Esophagus muscularis mucosa (tissue), 4 donors: ENCODE measurements at regions not wholly inside any gene's neighbourhood (a gene's known extent, or its start where the extent isn't known, plus 50 kb on each side); places are given as distances from the start of the nearest gene placed in this dataset.

Experiments
- DNase-seq: peaks from one replicate; pipeline ENCODE4 v3.0.0-alpha.2; 2017; ENCODE audit errors: extremely low spot score
- H3K27ac ChIP-seq, 4 donors: fragments of 200-600 bp; sonication (generic); replicated peaks in 1 of 4; 1 replicate in 3 of 4; 2 replicates in 1 of 4; pipeline ENCODE4 v1.5.1; 2016 to 2019; ENCODE audit warnings: mild to moderate bottlenecking in 1 of 4
- H3K27me3 ChIP-seq, 4 donors: fragments of 200-600 bp; sonication (generic); one replicate each; pipeline versions ENCODE4 v1.5.1 to v1.6.0; 2016 to 2019
- H3K36me3 ChIP-seq, 4 donors: fragments of 200-600 bp; sonication (generic); one replicate each; pipeline ENCODE4 v1.5.1; 2016 to 2019
- H3K4me1 ChIP-seq, 4 donors: fragments of 200-600 bp; sonication (generic); one replicate each; pipeline ENCODE4 v1.5.1; 2016 to 2019
- H3K4me3 ChIP-seq, 4 donors: fragments of 200-600 bp; sonication (generic); 1 replicate in 2 of 4; 2 replicates in 2 of 4; pipeline ENCODE4 v1.5.1; 2016 to 2019; ENCODE audit warnings: mild to moderate bottlenecking in 4 of 4, moderate library complexity in 1 of 4
- H3K9me3 ChIP-seq, 4 donors: fragments of 200-600 bp; sonication (generic); 1 replicate in 3 of 4; 2 replicates in 1 of 4; pipeline ENCODE4 v1.5.1; 2016 to 2019
- EP300 ChIP-seq: sonication (generic); formaldehyde crosslinking; IDR thresholded peaks from one replicate; pipeline ENCODE4 v1.6.1; 2017; ENCODE audit warnings: antibody characterized with exemption
- POLR2A ChIP-seq: fragments of 450-650 bp; IDR thresholded peaks from one replicate; pipeline ENCODE4 v1.6.1; 2017; ENCODE audit warnings: antibody characterized with exemption, moderate library complexity, mild to moderate bottlenecking, low read depth
- POLR2AphosphoS5 ChIP-seq, 2 donors: sonication (generic); formaldehyde crosslinking; IDR thresholded peaks; one replicate each; pipeline ENCODE4 v1.6.1; 2017; ENCODE audit warnings: antibody characterized with exemption in 2 of 2
- WGBS: methylation state at CpG from one replicate; pipeline ENCODE4 v1.1.5; 2018; 5-methylcytosine and 5-hydroxymethylcytosine counted together
- intact Hi-C: fragments of 100-400 bp; cut with DNase I; formaldehyde crosslinking; loops from one replicate; pipeline ENCODE4 v1.15.1; 2023
- TF ChIP-seq, protein P1 (sequence below), 3 experiments: fragments of 200-600 bp in 2 of 3; fragments of 450-650 bp in 1 of 3; sonication (generic) in 2 of 3; IDR thresholded peaks; one replicate each; pipeline ENCODE4 v1.5.1; 2017 to 2019; ENCODE audit warnings: antibody characterized with exemption in 3 of 3, mild to moderate bottlenecking in 2 of 3, moderate library complexity in 1 of 3

DNA sequence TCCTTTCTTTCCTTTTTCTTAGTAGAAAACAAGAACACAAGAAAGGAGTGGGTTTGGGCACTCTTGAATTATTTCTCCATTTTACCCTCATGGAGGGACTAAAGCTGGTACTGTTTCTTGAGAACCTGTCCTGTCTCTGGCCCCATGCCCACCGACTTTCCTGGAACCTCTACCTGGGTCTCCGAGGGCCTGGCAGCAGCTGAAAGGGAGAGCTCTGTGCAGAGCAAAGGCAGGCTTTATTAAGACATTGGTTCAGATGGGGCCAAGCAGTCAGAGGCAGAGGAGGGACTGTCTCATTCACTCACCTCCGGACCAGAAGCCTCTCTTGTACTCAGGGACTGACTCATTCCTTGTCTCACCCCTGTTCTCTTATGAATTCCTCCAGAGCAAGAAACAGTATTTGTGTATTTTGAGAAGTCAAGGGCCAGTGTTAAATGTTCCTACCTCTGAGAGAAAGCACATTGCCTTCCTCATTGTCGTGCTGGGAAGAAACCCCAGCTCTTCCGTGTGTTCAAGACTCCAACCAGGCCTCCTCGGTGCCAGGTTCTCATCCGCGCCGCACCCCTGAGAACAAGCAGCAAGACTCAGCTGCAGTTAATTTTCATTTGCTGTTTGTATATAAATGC is 201.9 kb upstream of the NT5C1B start:
- WGBS, result 51% methylated on average over 9 of the region's 9 CpGs
- TF ChIP-seq POLR2A (no peak), EP300 (no peak), POLR2AphosphoS5 (IDR thresholded peaks at IDR 0.05) (peak; percentile 63 to 65)
- TF ChIP-seq, protein P1, sequence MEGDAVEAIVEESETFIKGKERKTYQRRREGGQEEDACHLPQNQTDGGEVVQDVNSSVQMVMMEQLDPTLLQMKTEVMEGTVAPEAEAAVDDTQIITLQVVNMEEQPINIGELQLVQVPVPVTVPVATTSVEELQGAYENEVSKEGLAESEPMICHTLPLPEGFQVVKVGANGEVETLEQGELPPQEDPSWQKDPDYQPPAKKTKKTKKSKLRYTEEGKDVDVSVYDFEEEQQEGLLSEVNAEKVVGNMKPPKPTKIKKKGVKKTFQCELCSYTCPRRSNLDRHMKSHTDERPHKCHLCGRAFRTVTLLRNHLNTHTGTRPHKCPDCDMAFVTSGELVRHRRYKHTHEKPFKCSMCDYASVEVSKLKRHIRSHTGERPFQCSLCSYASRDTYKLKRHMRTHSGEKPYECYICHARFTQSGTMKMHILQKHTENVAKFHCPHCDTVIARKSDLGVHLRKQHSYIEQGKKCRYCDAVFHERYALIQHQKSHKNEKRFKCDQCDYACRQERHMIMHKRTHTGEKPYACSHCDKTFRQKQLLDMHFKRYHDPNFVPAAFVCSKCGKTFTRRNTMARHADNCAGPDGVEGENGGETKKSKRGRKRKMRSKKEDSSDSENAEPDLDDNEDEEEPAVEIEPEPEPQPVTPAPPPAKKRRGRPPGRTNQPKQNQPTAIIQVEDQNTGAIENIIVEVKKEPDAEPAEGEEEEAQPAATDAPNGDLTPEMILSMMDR (IDR thresholded peaks at IDR 0.05), result no peak
- DNase-seq, result no peak
- H3K36me3 ChIP-seq, result no peaks in the 10 kb centered on the region
- no peaks in the 10 kb centered on the region for H3K27me3 ChIP-seq
- H3K4me1 ChIP-seq, result peaks cover 11 to 65% (median 54%) of the 10 kb centered on the region in 4 donors
- H3K27ac ChIP-seq, result peak overlapping the region; percentile 70 to 82 (median 75)
- H3K9me3 ChIP-seq, result no peaks in the 10 kb centered on the region
- intact Hi-C loops, result no loop called here
- no peak overlapping the region for H3K4me3 ChIP-seq

DNA sequence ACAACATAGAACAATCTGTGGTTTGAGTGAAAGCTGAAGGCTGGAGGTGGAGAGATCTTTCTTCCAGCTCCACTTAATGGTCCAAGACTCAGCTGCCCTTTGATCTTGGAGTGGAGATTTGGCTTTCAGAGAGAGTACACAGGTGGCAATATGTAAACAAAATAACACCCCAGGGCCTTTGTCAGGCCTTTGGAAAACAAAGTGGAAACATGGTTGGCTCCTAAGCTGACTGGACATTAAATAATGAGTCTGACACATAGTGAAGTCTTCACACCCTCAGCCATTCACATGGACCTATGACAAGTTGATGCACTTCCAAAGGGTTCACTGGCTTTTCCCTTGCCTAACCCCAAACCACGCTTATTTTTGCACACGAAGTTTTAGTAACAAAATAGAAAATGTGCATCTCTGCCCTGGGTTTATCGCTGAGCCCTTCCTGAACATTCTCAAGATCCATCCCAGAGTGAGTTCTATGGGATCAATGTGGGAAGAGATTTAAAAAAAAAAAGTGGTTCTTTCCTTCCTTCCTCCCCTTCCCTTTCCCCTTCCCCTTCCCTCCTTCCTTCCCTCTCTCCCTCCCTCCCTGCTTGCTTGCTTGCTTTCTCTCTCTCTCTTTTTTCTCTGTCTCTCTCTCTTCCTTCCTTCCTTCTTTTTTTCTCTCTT is 201.3 kb upstream of the NT5C1B start:
- no peaks in the 10 kb centered on the region for H3K36me3 ChIP-seq
- 84% methylated on average over 3 of the region's 3 CpGs for WGBS
- TF ChIP-seq POLR2A (no peak), EP300 (no peak), POLR2AphosphoS5 (IDR thresholded peaks at IDR 0.05) (no peak)
- TF ChIP-seq, protein P1 (IDR thresholded peaks at IDR 0.05), result no peak
- intact Hi-C loops, result no loop called here
- H3K4me3 ChIP-seq, result no peak overlapping the region
- peak overlapping the region; percentile 70 to 82 (median 75) for H3K27ac ChIP-seq
- peaks cover 11 to 58% (median 49%) of the 10 kb centered on the region in 4 donors for H3K4me1 ChIP-seq
- H3K9me3 ChIP-seq, result no peaks in the 10 kb centered on the region
- no peaks in the 10 kb centered on the region for H3K27me3 ChIP-seq
- DNase-seq, result no peak

DNA sequence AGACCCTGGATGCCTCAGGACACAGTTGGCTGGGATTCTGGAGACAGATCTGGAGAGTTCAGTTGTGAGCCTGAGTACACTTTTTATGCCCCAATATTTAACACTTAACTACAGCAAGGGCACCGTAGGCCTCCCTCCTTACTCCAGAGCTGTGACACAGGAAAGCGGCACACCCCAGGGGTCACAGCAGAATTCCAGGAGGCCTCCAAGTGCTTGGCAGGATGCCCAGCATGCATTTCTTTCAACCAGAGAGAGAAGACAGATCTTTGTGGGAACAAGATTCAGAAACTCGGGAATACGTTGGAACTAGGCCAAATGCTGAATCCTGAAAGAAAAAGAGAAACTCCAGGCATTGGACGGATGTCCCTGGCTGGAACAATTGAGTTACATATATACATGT is 199.2 kb upstream of the NT5C1B start:
- no peaks in the 10 kb centered on the region for H3K27me3 ChIP-seq
- peaks cover 11 to 48% (median 43%) of the 10 kb centered on the region in 4 donors for H3K4me1 ChIP-seq
- no peaks in the 10 kb centered on the region for H3K9me3 ChIP-seq
- no peak overlapping the region for H3K4me3 ChIP-seq
- no peaks in the 10 kb centered on the region for H3K36me3 ChIP-seq
- DNase-seq, result no peak
- intact Hi-C loops, result no loop called here
- TF ChIP-seq POLR2AphosphoS5 (IDR thresholded peaks at IDR 0.05) (no peak), EP300 (no peak), POLR2A (no peak)
- TF ChIP-seq, protein P1 (IDR thresholded peaks at IDR 0.05), result no peak
- WGBS, result 48% methylated on average over 5 of the region's 5 CpGs
- peak overlapping the region in 1 of 4 donors; percentile 1 for H3K27ac ChIP-seq

DNA sequence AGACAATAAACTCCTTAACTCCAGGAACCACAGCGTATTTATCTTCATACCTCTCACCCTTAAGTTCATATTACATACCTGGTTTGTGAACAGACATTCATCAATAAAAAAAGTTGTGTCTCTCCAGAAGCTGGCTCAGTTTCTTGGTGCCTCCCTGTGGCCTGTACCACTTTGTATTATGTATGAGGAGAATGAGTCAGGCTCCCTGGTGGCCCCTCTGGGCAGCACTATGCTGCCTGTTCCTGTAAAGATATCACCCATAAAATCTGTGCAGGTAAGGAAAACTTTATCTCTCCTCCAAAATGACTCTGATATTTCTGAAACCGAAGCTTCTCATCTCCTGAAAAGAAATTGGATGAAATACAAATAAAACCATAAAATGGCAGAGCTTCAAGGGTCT is 198.4 kb upstream of the NT5C1B start:
- no peak for DNase-seq
- H3K4me1 ChIP-seq, result peaks cover 11 to 39% (median 36%) of the 10 kb centered on the region in 4 donors
- WGBS, result 92% methylated on average over 2 of the region's 2 CpGs
- H3K36me3 ChIP-seq, result no peaks in the 10 kb centered on the region
- no peak overlapping the region for H3K27ac ChIP-seq
- no peak overlapping the region for H3K4me3 ChIP-seq
- intact Hi-C loops, result no loop called here
- no peaks in the 10 kb centered on the region for H3K27me3 ChIP-seq
- no peaks in the 10 kb centered on the region for H3K9me3 ChIP-seq
- no peak for TF ChIP-seq POLR2AphosphoS5 (IDR thresholded peaks at IDR 0.05)
- TF ChIP-seq POLR2A, result no peak

DNA sequence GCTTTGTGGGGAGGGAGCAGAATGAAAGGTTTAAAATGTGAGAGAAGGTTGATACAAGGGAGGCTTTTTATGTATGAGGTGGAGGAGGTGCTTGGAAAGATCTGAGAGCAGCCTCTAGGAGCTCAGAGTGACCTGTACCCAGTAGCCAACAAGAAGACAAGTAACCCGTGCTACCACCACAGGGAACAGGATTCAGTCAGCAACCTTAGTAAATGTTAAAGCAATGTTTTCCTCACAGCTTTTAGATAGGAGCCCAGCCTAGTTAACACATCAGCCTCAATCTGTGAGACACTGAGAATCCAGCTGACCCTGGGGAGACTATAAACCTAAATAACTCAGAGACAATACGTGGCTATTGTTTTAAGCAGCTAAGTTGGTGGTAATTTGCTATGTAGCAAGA is 194.9 kb upstream of the NT5C1B start:
- Histone ChIP-seq H3K9me3 (no peaks in the 10 kb centered on the region), H3K4me3 (no peak overlapping the region), H3K36me3 (no peaks in the 10 kb centered on the region), H3K4me1 (peaks cover 4 to 14% (median 9%) of the 10 kb centered on the region in 4 donors), H3K27ac (no peak overlapping the region), H3K27me3 (no peaks in the 10 kb centered on the region)
- 95% methylated on average over 2 of the region's 2 CpGs for WGBS
- DNase-seq, result no peak
- intact Hi-C loops, result no loop called here
- TF ChIP-seq EP300 (no peak), POLR2AphosphoS5 (IDR thresholded peaks at IDR 0.05) (no peak), POLR2A (no peak)
- TF ChIP-seq, protein P1 (IDR thresholded peaks at IDR 0.05), result no peak
